CD4-positive, alpha-beta T cell (primary cell): ENCODE measurements at regions not wholly inside any gene's neighbourhood (a gene's known extent, or its start where the extent isn't known, plus 50 kb on each side); places are given as distances from the start of the nearest gene placed in this dataset.

Source experiments
- ATAC-seq: fragments of 200-7000 bp; cut with Tn5 transposase; one replicate; pipeline ENCODE4 v1.10.0; 2022; ENCODE audit warnings: mild to moderate bottlenecking; ENCODE audit not compliant: poor library complexity
- CTCF ChIA-PET: fragments of 350-600 bp; sonication (Branson Sonifier 250); formaldehyde crosslinking; loops from one replicate; lab custom pipeline; 2021; ENCODE audit warnings: antibody characterized with exemption, inconsistent platforms; lab: Charles Lee
- POLR2A ChIA-PET: fragments of 350-600 bp; sonication (Branson Sonifier 250); formaldehyde crosslinking; loops from one replicate; lab custom pipeline; 2021; ENCODE audit warnings: antibody characterized with exemption, inconsistent platforms; lab: Charles Lee
- DNase-seq, 14 experiments: peaks; one replicate each; pipeline ENCODE4 v3.0.0-alpha.2; 2013 to 2020; ENCODE audit warnings: mixed read lengths in 2 of 14
- H3K27ac ChIP-seq, 2 donors: one replicate each; pipeline versions ENCODE4 v1.5.1 to v1.7.0; 2013; ENCODE audit warnings: low read length in 2 of 2, low read depth in 1 of 2, mild to moderate bottlenecking in 1 of 2
- H3K27me3 ChIP-seq, 2 experiments: 1 replicate in 1 of 2; 2 replicates in 1 of 2; pipeline versions ENCODE4 v1.6.1 to v1.7.0; 2013; ENCODE audit warnings: low read length in 2 of 2, control low read depth in 1 of 2, mild to moderate bottlenecking in 1 of 2, moderate library complexity in 1 of 2; ENCODE audit not compliant: insufficient read depth in 2 of 2, control insufficient read depth in 1 of 2
- H3K36me3 ChIP-seq: one replicate; pipeline ENCODE4 v1.6.1; 2013; ENCODE audit warnings: low read length, control low read depth; ENCODE audit not compliant: insufficient read depth
- H3K4me1 ChIP-seq: one replicate; pipeline ENCODE4 v1.6.1; 2013; ENCODE audit warnings: low read length, control low read depth; ENCODE audit not compliant: insufficient read depth
- H3K4me3 ChIP-seq: one replicate; pipeline ENCODE4 v1.5.1; 2013; ENCODE audit warnings: mild to moderate bottlenecking, low read length, moderate library complexity
- H3K9me3 ChIP-seq, 2 experiments: 1 replicate in 1 of 2; 2 replicates in 1 of 2; pipeline versions ENCODE4 v1.6.1 to v1.7.0; 2013; ENCODE audit warnings: low read length in 2 of 2, mild to moderate bottlenecking in 2 of 2, control low read depth in 1 of 2, moderate library complexity in 1 of 2; ENCODE audit not compliant: control insufficient read depth in 1 of 2, insufficient read depth in 1 of 2
- H3K27ac Mint-ChIP-seq: one replicate; pipeline ENCODE4 v1.8.0; 2020; ENCODE audit warnings: mixed read lengths
- H3K27me3 Mint-ChIP-seq: one replicate; pipeline ENCODE4 v1.8.0; 2021; ENCODE audit warnings: mixed read lengths
- H3K36me3 Mint-ChIP-seq: one replicate; pipeline ENCODE4 v1.8.0; 2021; ENCODE audit warnings: low read depth, mixed read lengths
- H3K4me1 Mint-ChIP-seq: one replicate; pipeline ENCODE4 v1.8.0; 2021; ENCODE audit warnings: low read depth, mixed read lengths
- H3K4me3 Mint-ChIP-seq: one replicate; pipeline ENCODE4 v1.8.0; 2020; ENCODE audit warnings: mild to moderate bottlenecking, mixed read lengths
- H3K9me3 Mint-ChIP-seq: one replicate; pipeline ENCODE4 v1.8.0; 2020; ENCODE audit warnings: mixed read lengths
- intact Hi-C, 2 experiments: fragments of 100-400 bp; cut with DNase I in 1 of 2; cut with micrococcal nuclease in 1 of 2; formaldehyde crosslinking; loops; one replicate each; pipeline versions ENCODE4 v1.15.1 to v1.9.0; 2023 to 2025; cut with DNase I, micrococcal nuclease
- TF ChIP-seq, protein P1 (sequence below): fragments of 200-600 bp; IDR thresholded peaks from one replicate; pipeline ENCODE4 v1.8.0; 2022; ENCODE audit warnings: antibody characterized with exemption, mild to moderate bottlenecking

DNA sequence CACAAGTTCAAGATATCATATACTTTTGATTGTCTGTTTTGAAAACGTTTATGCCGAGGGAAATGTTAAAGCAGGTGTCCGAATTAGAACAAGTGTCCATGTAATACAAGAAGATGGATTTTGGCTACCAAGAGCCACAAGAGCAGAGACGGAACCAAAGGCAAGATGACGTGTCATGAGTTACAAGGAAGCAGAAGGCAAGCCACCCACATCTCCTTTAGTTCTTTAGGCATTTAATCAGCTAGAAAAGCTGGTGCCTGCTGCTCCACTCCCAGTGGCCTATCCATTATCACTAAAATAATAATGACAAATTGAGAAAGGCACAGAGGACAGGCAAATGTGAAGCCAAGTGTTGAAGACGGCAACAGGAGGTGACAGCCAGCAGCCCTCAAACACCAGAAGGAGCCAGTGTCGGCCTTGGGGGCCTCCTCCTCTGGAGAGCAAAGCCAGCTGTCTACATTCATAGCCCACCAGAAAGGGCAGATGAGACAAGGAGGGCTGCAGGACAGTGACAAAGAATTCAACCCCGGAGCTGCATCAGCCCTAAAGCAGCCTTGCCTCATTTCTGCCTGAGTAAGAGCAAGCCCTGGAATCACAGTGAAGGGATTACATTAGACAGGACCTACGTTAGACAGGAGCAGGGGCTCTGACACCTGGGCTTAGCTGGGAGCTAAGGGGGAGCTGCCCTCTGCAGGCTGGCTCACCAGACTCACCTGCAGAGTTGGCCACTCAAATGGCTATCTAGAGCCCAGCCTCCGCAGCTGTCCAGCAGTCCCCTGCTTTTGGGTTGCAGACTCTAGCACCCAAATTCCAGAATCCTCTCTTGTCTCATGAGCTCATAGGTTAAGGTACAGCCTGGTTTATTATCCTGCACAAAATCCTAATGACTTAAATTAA, 569.9 kb downstream of the UQCRFS1 start:
- H3K36me3 Mint-ChIP-seq: no peaks in the 10 kb centered on the region
- H3K27me3 ChIP-seq: no peaks in the 10 kb centered on the region
- intact Hi-C loops: no loop called here
- H3K27ac ChIP-seq: no peak overlapping the region
- POLR2A ChIA-PET: no interaction called here
- H3K4me1 ChIP-seq: no peaks in the 10 kb centered on the region
- ATAC-seq (no peak), DNase-seq (no peak)
- H3K36me3 ChIP-seq: no peaks in the 10 kb centered on the region
- no peak overlapping the region for H3K27ac Mint-ChIP-seq
- TF ChIP-seq, protein P1, sequence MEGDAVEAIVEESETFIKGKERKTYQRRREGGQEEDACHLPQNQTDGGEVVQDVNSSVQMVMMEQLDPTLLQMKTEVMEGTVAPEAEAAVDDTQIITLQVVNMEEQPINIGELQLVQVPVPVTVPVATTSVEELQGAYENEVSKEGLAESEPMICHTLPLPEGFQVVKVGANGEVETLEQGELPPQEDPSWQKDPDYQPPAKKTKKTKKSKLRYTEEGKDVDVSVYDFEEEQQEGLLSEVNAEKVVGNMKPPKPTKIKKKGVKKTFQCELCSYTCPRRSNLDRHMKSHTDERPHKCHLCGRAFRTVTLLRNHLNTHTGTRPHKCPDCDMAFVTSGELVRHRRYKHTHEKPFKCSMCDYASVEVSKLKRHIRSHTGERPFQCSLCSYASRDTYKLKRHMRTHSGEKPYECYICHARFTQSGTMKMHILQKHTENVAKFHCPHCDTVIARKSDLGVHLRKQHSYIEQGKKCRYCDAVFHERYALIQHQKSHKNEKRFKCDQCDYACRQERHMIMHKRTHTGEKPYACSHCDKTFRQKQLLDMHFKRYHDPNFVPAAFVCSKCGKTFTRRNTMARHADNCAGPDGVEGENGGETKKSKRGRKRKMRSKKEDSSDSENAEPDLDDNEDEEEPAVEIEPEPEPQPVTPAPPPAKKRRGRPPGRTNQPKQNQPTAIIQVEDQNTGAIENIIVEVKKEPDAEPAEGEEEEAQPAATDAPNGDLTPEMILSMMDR: no peak
- H3K4me1 Mint-ChIP-seq: no peaks in the 10 kb centered on the region
- peaks cover 5% of the 10 kb centered on the region for H3K27me3 Mint-ChIP-seq
- H3K4me3 Mint-ChIP-seq: no peak overlapping the region
- peaks cover 0 to 11% of the 10 kb centered on the region in 2 experiments for H3K9me3 ChIP-seq
- peaks cover 2% of the 10 kb centered on the region for H3K9me3 Mint-ChIP-seq
- H3K4me3 ChIP-seq: no peak overlapping the region
- CTCF ChIA-PET: no interaction called here

DNA sequence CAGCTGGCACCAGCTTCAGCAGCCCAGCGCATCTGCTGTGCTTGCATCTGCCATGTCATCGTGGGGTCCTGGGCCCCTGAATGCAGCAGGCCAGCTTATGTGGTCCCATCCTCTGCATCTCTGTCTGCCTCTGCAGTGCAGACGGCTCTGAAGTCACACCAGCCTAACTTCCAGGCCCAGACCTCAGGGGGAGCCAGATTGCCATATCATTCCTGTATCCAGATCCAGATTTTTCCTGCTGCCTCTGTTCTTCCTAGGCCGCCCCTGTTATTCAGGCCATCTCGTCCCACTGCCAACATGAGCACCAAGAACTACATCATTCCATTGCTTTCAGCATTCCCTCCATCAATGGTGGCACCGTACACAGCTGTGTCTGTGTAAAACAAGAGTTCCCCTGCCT, 571.6 kb downstream of the UQCRFS1 start:
- ATAC-seq: no peak
- no peak overlapping the region for H3K27ac Mint-ChIP-seq
- ChIA-PET CTCF (no interaction called here), POLR2A (interaction anchor here (0.6 kb wide), 1 partner anchor 264 kb away, joined by 3 read pairs; no protein-coding TSS in a partner anchor)
- H3K9me3 ChIP-seq: peaks cover 0 to 11% of the 10 kb centered on the region in 2 experiments
- no peak for DNase-seq
- no peaks in the 10 kb centered on the region for H3K4me1 Mint-ChIP-seq
- no peak overlapping the region for H3K4me3 ChIP-seq
- TF ChIP-seq, protein P1: no peak
- H3K36me3 ChIP-seq: no peaks in the 10 kb centered on the region
- H3K27me3 ChIP-seq: no peaks in the 10 kb centered on the region
- H3K4me3 Mint-ChIP-seq: no peak overlapping the region
- intact Hi-C loops: no loop called here
- H3K4me1 ChIP-seq: no peaks in the 10 kb centered on the region
- H3K27ac ChIP-seq: no peak overlapping the region
- H3K9me3 Mint-ChIP-seq: peaks cover 2% of the 10 kb centered on the region
- H3K27me3 Mint-ChIP-seq: peaks cover 5% of the 10 kb centered on the region
- H3K36me3 Mint-ChIP-seq: no peaks in the 10 kb centered on the region

DNA sequence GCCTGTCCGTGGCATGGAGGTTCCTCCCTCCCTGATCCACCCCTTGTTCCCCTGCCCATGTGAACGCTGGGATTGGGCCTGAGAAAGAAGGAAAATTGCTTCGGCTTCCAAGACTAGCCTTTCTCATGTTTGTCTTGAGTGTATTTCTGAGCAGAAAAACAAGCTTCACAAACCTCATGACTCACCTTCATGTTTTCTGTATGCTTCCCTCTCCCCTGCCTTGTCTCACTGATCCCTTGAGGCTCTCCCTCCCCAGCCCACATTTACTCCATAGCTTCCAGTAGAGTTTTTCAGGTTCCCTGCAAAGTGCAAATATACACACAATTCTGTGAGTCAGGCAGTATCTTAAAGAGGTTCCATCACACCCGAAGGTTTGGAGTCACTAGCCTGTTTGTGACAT, 572.4 kb downstream of the UQCRFS1 start:
- POLR2A ChIA-PET: interaction anchor here (0.6 kb wide), 1 partner anchor 263 kb away, joined by 3 read pairs; no protein-coding TSS in a partner anchor
- Mint-ChIP-seq H3K9me3 (peaks cover 2% of the 10 kb centered on the region), H3K4me1 (no peaks in the 10 kb centered on the region), H3K4me3 (no peak overlapping the region), H3K27ac (no peak overlapping the region), H3K36me3 (no peaks in the 10 kb centered on the region), H3K27me3 (peaks cover 5% of the 10 kb centered on the region)
- ATAC-seq (no peak), DNase-seq (no peak)
- Histone ChIP-seq H3K9me3 (peaks cover 0 to 11% of the 10 kb centered on the region in 2 experiments), H3K4me1 (no peaks in the 10 kb centered on the region), H3K36me3 (no peaks in the 10 kb centered on the region), H3K27me3 (no peaks in the 10 kb centered on the region), H3K4me3 (no peak overlapping the region), H3K27ac (no peak overlapping the region)
- intact Hi-C loops: no loop called here
- TF ChIP-seq, protein P1: no peak
- CTCF ChIA-PET: no interaction called here
